ENCODE measurements at regions not wholly inside any gene's neighbourhood (a gene's known extent, or its start where the extent isn't known, plus 50 kb on each side); places are given as distances from the start of the nearest gene placed in this dataset.

DNA sequence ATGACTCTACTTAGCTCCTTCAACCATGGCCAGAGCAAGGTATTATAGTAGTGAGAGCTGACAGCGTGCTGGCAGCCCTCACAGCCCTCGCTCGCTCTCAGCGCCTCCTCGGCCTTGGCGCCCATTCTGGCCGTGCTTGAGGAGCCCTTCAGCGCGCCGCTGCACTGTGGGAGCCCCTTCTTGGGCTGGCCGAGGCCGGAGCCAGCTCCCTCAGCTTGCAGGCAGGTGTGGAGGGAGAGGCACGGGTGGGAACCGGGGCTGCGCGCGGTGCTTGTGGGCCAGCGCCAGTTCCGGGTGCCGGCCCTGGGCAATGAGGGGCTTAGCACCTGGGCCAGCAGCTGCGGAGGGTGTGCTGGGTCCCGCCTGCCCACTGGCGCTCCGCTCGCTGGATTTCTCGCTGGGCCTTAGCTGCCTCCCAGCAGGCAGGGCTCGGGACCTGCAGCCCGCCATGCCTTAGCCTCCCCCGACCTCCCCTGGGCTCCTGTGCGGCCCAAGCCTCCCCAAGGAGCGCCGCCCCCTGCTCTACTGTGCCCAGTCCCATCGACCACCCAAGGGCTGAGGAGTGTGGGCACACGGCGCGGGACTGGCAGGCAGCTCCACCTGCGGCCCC lies 63.1 kb downstream of the SPATA19 start:
- intact Hi-C loops (cut with DNase I): no loop called here
- TF ChIP-seq, protein P1, sequence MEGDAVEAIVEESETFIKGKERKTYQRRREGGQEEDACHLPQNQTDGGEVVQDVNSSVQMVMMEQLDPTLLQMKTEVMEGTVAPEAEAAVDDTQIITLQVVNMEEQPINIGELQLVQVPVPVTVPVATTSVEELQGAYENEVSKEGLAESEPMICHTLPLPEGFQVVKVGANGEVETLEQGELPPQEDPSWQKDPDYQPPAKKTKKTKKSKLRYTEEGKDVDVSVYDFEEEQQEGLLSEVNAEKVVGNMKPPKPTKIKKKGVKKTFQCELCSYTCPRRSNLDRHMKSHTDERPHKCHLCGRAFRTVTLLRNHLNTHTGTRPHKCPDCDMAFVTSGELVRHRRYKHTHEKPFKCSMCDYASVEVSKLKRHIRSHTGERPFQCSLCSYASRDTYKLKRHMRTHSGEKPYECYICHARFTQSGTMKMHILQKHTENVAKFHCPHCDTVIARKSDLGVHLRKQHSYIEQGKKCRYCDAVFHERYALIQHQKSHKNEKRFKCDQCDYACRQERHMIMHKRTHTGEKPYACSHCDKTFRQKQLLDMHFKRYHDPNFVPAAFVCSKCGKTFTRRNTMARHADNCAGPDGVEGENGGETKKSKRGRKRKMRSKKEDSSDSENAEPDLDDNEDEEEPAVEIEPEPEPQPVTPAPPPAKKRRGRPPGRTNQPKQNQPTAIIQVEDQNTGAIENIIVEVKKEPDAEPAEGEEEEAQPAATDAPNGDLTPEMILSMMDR (IDR thresholded peaks at IDR 0.05; ENCODE audit: borderline replicate concordance, extremely low read depth, insufficient read depth): no peak
- DNase-seq: peak in 1 of 5 donors; percentile 60
- no peak for FAIRE-seq
- no peaks in the 10 kb centered on the region for H3K27me3 ChIP-seq (ENCODE audit: control insufficient read depth, insufficient read depth, low read length)
- H3K4me3 ChIP-seq (ENCODE audit: low read length in 3 of 3): no peak overlapping the region
- no peak overlapping the region for H3K9ac ChIP-seq (ENCODE audit: low read length in 3 of 3)
- H3K27ac ChIP-seq (ENCODE audit: low read depth in 2 of 2, low read length in 2 of 2): no peak overlapping the region
- no peaks in the 10 kb centered on the region for H3K4me1 ChIP-seq (ENCODE audit: control insufficient read depth in 2 of 3, insufficient read depth in 2 of 3, low read depth in 1 of 3, low read length in 3 of 3)
- no peaks in the 10 kb centered on the region for H3K9me3 ChIP-seq (ENCODE audit: control insufficient read depth in 2 of 3, insufficient read depth in 1 of 3, low read length in 3 of 3)
- H3K36me3 ChIP-seq (ENCODE audit: control insufficient read depth in 2 of 3, insufficient read depth in 3 of 3, low read length in 3 of 3): no peaks in the 10 kb centered on the region

DNA sequence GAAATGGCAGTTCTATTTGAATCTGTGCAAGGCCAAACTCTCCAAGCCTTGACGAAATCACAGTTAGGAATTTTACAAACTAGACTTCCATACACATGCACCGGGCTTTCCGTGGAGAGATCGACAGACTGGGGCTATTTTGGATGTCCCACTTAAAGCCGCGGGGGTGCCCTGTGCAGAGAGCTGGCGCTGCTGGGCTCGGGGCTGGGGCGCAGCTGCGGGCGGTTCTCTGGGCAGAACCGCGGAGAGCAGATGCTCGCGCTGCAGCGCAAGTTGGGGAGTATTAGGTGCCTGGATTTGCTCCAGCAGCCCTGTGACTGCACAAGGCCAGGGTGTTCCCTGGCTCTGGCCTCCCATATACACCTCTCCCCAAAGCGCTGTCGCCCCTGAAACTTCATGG lies 67.2 kb downstream of the SPATA19 start:
- Histone ChIP-seq H3K9ac (ENCODE audit: low read length in 3 of 3) (no peak overlapping the region), H3K36me3 (ENCODE audit: control insufficient read depth in 2 of 3, insufficient read depth in 3 of 3, low read length in 3 of 3) (no peaks in the 10 kb centered on the region), H3K4me3 (ENCODE audit: low read length in 3 of 3) (no peak overlapping the region), H3K27me3 (ENCODE audit: control insufficient read depth, insufficient read depth, low read length) (no peaks in the 10 kb centered on the region), H3K9me3 (ENCODE audit: control insufficient read depth in 2 of 3, insufficient read depth in 1 of 3, low read length in 3 of 3) (peaks cover 0 to 3% (median 2%) of the 10 kb centered on the region in 3 donors), H3K27ac (ENCODE audit: low read depth in 2 of 2, low read length in 2 of 2) (no peak overlapping the region), H3K4me1 (ENCODE audit: control insufficient read depth in 2 of 3, insufficient read depth in 2 of 3, low read depth in 1 of 3, low read length in 3 of 3) (no peaks in the 10 kb centered on the region)
- intact Hi-C loops (cut with DNase I): no loop called here
- TF ChIP-seq, protein P1 (IDR thresholded peaks at IDR 0.05; ENCODE audit: borderline replicate concordance, extremely low read depth, insufficient read depth): no peak
- no peak for FAIRE-seq
- no peak for DNase-seq

DNA sequence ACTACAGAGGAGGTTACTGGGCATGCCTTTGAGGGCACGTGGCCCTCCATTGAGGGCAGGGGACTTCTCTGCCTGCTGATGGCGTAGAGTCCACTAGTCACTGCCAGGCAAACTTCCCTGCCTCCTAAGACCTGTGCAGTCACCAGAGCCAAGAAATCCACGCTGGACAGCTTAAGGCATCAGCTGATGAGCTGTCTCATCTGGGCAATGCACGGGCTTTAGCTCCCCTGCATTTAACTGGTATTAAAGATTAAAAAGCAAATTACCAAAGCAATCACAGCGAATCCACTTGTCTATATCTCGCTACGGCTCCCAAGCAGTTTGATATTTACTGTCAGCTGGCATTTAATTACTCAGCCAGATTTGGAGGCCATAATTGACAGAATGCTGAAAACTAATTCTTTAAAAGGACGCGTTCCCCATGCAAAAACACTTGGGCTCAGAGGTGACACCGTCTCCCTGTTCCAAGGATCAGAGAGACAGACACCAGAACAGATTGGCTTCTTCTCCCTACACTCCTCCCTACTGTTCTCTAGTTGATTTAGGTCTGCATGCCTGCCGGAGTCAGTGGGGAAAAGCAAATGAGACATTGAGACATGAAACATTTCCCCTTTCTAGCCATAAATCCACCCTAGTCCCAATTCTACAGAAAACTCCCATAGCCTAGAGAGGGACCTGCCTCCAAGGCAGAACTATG lies 68.5 kb downstream of the SPATA19 start:
- peaks cover 0 to 3% (median 2%) of the 10 kb centered on the region in 3 donors for H3K9me3 ChIP-seq (ENCODE audit: control insufficient read depth in 2 of 3, insufficient read depth in 1 of 3, low read length in 3 of 3)
- FAIRE-seq (no peak), DNase-seq (peak in 1 of 5 donors; percentile 27)
- no peaks in the 10 kb centered on the region for H3K4me1 ChIP-seq (ENCODE audit: control insufficient read depth in 2 of 3, insufficient read depth in 2 of 3, low read depth in 1 of 3, low read length in 3 of 3)
- H3K27me3 ChIP-seq (ENCODE audit: control insufficient read depth, insufficient read depth, low read length): no peaks in the 10 kb centered on the region
- H3K4me3 ChIP-seq (ENCODE audit: low read length in 3 of 3): no peak overlapping the region
- H3K27ac ChIP-seq (ENCODE audit: low read depth in 2 of 2, low read length in 2 of 2): no peak overlapping the region
- intact Hi-C loops (cut with DNase I): no loop called here
- H3K9ac ChIP-seq (ENCODE audit: low read length in 3 of 3): no peak overlapping the region
- TF ChIP-seq, protein P1 (IDR thresholded peaks at IDR 0.05; ENCODE audit: borderline replicate concordance, extremely low read depth, insufficient read depth): no peak
- H3K36me3 ChIP-seq (ENCODE audit: control insufficient read depth in 2 of 3, insufficient read depth in 3 of 3, low read length in 3 of 3): no peaks in the 10 kb centered on the region
